Kasumi-1 (cell line): ENCODE measurements at regions not wholly inside any gene's neighbourhood (a gene's known extent, or its start where the extent isn't known, plus 50 kb on each side); places are given as distances from the start of the nearest gene placed in this dataset.
"Not testable (repeated sequence)": the region's sequence is repeated elsewhere in the genome, so short reads cannot be mapped to it uniquely, and the experiment has no call there.

Source experiments
- DNase-seq, 2 experiments: peaks; one replicate each; lab custom pipeline; 2025; lab: John Stamatoyannopoulos, UW

DNA sequence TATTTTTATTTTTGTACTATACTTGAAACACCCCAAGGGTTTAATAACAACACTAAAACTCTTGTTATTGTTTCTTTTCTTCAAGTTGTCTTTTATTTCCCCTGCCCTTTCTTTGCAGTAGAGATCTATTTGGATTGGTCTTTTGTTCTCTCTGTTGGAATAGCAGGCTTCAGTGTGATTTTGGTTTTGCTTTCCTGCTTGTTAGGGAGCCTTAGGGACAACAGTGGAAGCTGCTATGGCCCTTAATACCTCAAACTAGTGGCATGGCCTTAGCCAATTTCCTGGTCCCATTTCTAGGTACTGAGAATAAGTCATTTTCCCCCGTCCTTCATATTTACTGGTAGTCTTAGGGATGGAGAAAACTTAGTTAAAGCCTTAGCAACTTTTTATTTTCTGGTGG, 535.4 kb upstream of the NDST4 start:
- DNase-seq: no peak

DNA sequence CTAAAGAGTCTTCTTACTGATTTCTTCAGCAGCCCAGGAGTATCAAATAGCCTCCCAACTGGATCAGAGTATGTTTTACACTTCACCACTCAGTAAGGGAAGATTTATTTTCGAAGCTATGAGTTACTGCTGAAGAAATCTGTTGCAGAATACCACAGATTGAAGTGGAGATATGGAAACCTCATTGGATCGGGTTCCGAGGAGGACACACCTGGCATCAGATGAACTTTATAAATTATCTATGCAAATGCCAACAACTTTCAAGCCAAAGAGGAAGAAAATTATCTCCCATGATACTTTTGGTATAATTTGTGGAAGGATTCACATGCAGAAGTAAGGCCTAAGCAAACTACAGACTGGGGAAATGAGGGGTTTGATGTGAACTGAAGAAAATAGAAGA, 515.9 kb upstream of the NDST4 start:
- DNase-seq: no peak

DNA sequence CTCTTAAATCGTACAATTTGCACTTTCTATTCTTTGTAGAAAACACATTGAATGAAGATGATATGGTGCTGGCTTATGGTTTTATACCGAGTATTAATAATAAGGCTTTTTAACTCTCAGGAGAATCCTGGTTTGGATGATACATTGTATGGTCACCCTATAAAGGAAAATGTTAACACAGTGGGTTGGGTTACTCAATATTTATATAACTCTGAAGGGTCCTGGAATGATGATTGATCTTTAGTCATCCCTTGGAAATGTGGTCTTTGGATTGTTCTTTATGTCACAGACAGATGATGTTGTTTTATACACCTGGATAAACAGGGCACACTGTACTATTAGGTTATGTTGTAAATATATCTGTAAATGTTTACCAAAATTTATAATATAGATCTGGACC, 496.2 kb upstream of the NDST4 start:
- DNase-seq: no peak

DNA sequence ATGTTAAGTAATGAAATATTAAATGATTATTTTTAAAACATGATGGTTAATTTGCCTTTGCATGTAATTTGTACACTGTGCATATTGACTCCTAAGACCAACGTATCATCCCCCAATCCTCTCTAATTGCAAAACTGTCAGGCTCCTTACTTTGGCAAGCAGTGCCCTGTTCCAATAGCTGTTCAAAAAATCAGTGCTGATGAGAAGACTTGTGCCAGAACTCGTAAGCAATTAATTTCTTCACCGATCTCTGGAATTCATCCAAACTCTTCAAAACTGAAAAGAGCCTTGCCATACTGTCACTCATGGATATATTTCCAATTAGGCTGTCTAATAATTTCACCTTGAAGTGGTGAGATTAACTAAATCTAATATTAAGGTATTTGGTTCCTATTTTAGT, 493.9 kb upstream of the NDST4 start:
- DNase-seq: no peak

DNA sequence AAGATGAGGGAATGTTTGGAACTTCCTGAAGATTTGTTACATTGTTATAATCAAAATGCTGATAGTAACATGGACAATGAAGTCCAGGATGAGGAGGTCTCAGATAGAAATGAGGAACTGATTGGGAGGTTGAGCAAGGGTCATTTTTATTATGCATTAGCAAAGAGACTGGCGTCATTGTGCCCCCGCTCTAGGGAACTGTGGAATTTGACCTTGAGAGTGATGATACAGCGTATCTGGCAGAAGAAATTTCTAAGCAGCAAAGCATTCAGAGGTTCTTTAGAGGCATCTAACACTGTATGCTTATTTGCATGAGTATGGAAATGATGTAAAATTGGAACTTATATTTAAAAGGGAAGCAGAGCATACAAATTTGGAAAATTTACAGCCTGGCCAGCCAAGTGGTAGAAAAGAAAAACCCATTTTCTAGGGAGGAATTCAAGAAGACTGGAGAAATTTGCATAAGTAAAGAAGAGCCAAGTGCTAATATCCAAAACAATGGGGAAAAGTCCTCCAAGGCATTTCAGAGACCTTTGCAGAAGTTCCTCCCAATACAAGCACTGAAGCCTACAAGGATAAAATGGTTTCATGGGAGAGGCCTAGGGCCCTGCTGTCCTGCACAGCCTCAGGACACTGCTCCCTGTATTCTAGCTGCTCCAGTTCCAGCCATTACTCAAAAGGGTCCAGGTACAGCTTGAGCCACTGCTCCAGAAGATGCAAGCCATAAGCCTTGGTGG, 483.0 kb upstream of the NDST4 start:
- no peak for DNase-seq

DNA sequence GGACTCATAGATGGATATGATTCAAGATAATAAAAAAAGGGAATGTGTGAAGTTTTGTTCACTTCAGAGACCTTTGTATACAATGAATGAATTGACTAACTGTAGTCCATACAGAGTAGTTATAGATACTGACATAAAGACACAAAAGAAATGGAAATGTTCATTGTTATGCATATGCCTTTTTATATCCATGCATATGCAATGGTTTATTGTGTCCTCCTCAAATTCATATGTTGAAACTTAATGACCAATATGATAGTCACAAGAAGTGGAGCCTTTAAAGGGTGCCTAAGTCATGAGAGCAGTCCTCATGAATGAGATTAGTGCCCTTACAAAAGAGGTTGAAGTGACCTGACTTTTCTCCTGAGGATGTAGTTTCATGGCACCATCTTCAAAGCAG, 467.5 kb upstream of the NDST4 start:
- DNase-seq: no peak

DNA sequence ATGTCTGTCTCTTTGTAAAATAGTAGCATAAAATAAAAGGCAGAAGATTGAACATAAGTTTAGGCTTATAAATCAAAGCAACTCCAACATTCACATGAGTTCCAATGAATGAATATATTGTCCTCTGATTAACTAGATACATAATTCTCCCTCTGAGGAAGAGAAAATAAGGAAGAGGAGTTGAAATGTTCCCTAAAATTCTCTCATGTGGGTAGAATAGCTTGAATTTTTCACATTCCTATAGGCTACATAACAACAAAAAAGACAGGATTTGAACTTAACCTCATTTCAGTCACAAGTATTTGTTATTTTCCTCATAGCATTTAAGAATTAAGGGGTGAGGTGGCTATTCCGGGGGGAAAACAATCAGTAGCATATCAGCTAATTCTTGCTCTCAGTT, 462.4 kb upstream of the NDST4 start:
- no peak for DNase-seq

DNA sequence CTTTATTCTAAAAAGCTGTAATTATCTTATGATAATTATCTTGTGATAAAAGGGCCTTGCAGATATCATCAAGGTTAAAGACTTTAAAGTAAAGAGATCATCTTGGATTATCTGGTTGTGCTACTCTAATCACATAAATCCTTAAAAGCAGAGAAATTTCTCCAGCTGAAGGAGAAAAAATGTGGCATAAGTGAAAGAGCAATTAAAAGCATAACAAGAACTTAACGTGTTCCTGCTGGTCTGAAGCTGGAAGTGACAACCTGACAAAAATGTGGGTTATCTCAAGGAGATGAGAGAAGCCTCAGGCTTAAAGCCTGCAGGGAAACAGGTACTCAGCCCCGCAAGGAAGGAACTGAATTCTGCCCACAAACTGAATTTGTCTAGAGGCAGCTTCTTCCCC, 449.1 kb upstream of the NDST4 start:
- DNase-seq: no peak

DNA sequence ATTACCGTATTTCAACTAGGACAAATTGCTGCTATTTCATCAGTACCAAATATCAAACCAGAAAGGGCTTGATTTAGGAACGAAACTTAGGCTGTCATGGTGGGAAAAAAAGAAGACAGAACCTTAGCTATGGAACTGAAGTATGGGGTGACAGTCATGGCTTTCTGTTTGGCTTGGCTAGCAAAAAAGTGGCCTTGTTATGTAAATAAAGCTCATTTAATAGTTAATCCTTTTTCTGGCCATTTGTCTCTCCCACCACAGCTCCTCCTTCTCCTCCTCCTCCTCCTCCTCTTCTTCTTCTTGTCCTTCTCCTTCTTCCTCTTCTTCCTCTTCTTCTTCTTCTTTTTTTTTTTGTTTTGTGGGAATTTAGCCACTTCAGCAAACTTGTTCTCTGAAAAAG, 434.7 kb upstream of the NDST4 start:
- no peak for DNase-seq

DNA sequence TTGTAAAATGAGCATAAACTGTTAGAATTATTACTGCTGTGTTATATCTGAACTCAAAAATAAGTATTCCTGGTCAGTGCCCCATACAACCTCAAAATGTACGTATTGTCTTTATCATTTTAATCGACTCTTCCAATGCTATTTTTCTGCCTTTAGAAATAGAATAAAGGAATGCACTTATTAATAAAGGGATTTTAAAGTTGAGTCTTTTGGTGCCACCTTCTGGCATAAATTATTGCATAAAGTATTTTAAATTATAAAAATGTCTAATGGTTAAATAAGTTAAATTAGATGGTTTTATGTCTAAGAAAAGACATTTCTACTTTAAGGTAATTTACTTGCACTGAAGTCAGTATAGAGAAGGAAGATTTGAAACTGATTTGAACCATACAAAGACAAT, 424.0 kb upstream of the NDST4 start:
- peak; percentile 32 to 49 for DNase-seq

DNA sequence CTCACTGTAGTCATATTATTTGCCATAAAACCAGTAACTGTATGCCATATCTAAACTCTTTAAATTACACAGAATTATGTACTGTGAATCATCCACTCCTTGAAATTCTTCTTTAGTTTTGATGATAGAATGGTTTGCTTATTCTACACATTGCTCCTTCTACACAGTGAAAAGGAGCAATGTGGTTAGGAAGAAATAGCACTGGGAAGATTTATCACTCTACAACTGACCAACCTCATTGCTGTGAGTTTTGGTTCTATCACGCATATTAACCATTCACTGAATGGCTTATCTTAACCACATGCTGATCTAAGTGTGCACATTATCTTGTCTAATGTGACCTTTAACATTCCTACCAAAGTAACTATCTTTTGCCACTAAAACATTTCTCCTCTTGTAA, 415.7 kb upstream of the NDST4 start:
- DNase-seq: no peak

DNA sequence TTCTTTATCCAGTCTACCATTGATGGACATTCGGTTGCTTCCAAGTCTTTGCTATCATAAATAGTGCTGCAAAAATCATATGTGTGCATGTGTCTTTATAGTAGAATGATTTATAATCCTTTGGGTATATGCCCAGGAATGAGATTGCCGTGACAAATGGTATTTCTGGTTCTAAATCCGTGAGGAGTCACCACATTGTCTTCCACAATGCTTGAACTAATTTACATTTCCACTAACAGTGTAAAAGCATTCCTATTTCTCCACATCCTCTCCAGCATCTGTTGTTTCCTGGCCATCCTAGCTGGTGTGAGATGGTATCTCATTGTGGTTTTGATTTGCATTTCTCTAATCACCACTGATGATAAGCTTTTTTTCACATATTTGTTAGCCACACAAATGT, 406.1 kb upstream of the NDST4 start:
- not testable (repeated sequence) for DNase-seq

DNA sequence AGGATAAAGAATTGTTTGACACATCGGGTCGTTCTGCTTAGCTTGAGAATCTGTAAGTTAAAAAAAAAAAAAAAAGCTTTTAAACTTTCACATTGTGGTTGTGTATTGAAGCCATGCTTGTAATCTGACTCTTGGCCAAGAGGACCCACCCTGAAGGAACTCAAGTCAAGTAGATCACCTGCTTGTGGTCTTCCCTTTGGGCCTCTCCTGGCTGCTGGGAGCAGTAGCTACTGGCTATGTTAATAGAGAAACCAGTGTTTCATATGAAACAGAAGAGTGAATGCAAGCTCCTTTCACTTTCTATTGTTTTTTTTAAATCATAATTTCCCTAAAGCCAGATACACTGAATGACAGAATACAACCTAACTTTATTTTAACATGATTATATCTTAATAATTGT, 402.4 kb upstream of the NDST4 start:
- no peak for DNase-seq

DNA sequence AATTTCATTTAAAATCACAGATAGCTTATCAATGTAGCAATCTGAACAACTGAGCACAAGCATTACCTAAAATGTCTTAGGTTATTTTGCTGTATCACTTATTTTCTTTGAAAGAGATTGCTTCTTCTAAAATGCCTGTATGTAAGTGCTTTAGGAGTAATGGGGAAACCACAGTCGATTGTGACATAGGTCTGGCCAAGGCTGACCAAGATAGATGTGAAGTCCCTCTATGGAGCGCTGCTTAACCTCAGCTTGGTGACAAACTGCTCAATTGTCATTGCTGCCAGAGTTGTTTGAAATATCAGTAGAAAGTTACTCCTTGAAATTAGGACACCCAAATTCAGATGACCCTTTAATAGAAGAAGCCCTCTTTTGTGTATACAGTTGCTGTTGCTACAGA, 401.9 kb upstream of the NDST4 start:
- DNase-seq: no peak

DNA sequence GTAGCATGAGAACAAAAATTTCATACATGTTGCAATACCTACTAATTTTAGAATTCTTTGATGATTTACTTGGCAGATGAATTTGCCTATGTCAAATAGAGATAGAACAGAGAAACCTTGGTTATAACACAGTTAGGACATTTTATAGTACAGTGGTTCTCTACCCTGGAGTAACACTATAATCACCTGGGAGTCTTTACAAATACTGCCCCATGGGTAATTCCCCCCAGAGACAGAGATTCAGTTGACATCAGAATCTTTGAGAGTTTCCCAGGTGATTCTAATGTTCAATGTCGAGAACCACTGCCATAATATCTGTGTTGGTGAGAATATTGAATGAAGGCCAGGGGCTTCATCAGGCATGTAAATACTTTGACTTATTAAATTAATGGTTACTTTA, 401.3 kb upstream of the NDST4 start:
- no peak for DNase-seq

DNA sequence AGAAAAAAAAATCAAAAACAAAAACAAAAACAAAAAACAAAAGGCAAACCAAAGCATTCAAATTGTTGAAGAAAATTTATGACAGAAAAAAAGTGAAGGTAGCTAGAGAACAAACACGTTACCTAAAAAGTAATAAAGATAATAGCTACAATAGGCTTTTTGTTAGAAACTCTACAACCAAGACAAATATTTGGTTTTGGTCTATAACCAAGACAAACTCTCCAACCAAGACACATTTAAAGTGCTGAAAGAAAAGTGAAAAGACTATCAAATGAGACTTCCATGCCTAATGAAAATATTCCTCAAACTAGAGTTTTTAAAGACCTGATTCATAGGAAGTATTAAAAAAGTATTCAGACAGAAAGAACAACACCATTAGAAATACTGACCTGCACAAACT, 391.9 kb upstream of the NDST4 start:
- DNase-seq: no peak

DNA sequence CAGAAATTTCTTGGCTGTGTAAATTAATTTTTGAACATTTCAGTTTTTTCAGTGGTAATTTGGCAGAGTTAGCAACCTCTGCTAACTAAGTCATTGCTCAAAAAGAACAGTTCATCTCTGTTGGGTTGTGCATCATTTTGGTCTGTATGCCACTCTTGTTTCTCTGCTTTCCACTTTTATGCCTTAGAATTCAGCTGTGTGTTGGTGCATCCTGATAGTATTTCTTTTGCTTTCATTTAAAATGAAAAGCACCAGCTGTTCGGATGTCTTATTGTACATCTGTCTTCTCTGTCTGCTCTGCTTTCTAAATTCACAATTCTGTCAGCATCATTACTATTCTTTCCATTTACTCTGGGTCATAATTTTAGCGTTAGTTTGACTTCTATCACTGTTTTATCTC, 388.2 kb upstream of the NDST4 start:
- DNase-seq: no peak

DNA sequence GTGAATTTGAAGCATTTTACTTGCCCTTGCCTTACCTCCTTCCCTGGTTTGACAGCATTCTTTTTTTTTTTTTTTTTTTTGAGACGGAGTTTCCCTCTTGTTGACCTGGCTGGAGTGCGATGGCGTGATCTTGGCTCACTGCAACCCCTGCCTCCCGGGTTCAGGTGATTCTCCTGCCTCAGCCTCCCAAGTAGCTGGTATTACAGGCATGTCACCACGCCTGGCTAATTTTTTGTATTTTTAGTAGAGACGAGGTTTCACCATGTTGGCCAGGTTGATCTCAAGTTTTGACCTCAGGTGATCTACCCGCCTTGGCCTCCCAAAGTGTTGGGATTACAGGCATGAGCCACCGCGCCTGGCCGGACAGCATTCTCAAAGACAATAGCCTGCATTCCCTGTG, 380.4 kb upstream of the NDST4 start:
- DNase-seq: not testable (repeated sequence)

DNA sequence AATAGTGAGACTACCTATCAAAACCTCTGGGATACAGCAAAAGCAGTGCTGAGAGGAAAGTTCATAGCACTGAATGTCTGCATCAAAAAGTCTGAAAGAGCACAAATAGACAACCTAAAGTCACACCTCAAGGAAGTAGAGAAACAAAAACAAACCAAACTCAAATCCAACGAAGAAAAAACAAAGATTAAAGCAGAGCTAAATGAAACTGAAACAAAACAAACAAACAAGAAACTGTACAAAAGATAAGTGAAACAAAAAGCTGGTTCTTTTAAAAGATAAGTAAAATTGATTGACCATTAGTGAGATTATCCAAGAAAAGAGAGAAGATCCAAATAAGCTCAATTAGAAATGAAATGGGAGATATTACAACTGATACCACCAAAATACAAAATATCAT, 378.3 kb upstream of the NDST4 start:
- DNase-seq: no peak

DNA sequence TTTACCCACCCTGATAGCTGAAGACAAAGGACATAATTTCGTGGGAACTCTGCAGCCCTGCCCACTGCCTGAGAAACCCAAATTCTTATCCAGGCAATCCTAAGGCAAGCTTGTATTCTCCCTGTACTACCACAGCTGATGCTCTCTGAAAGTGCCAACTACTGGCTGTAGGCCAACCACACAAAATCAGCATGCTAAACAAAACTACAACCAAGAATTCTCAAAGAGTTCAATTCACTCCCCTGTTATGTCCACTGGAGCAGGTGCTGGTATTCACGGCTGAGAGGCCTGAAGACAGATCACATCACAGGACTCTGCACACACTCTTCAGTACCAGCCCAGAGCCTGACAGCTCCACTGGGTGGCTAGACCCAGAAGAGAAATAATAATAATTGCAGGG, 375.9 kb upstream of the NDST4 start:
- no peak for DNase-seq

DNA sequence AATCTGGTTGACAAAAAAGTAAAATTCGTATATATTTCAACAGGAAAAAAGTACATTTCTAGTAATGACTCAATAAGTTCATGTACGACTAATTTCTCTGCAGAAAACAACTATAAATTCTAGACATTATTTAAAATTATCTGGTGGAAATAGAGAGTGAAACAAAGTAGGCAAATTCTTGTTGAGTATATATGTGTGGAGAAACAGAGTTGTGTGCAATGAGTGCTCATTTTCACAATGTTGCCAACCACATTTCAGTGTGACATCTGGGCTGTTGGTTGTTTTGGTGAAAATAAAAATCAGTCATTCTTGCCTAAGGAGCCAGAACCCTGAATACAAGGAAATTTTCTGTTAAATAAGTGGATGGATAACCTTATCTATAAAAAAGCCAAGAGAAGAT, 372.0 kb upstream of the NDST4 start:
- no peak for DNase-seq

DNA sequence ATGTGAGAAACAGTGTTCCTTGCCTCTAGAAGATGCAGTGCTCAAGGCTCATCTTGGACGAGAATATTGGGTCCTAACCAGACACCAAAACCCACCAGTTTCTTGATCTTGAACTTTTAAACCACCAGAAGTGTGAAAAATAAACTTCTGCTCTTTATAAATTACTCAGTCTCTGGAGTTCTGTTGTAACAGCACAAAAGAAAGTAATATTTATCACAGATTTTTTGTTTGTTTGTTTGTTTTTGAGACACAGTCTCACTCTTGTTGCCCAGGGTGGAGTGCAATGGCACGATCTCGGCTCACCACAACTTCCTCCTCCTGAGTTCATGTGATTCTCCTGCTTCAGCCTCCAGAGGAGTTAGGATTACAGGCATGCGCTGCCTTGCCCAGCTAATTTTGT, 371.1 kb upstream of the NDST4 start:
- DNase-seq: peak; percentile 20 to 41

DNA sequence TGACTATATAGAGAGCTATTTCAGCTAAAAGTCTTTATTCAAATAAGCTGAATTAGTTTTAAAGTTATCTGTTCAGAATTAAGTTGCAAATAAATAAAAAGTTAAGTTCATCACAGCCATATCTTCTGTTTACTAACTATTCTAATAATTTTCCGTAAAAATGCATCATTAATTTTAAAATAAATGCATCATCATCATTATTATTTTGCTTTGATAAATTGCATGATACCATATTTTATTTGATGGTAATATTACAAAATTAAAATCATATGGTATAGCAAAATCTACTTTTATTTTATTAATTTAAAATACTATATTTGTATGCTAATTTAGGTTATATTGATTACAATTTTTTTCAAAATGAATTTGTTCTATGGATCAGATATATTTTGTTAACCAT, 357.3 kb upstream of the NDST4 start:
- no peak for DNase-seq

DNA sequence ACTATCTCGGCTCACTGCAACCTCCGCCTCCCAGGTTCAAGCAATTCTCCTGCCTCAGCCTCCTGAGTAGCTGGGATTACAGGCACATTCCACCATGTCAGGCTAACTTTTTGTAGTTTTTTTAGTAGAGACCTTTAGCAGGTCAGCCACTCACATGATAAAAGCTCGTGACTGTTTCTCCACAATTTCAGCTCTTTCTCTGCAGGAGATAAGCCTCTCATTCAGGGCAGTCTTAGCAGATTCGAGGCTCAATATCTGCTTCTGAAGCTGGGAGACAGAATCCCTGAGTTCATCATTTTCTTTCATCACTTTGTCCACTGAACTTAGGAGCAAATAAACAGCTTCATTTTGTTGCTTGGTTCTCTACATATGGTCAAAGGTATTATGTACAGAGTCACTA, 345.9 kb upstream of the NDST4 start:
- DNase-seq: not testable (repeated sequence)

DNA sequence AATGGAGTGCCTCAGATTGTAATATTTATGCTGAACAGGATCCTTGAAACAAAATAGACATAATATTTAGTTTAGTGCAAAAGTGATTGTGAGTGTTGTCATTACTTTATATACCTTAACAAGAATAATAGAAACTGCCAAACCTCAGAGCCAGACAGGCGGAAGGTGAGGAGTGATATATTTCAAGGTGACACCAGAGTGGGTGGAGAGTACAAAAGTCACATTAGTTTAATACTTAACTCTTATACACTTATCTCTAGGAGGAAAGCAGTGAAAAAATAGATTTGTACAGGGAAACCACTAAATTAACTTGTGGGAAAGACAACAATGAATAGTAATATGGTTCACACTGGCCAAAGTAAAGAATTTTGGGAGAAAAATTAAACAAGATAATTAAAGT, 342.8 kb upstream of the NDST4 start:
- DNase-seq: no peak
